ENCODE measurements at regions not wholly inside any gene's neighbourhood (a gene's known extent, or its start where the extent isn't known, plus 50 kb on each side); places are given as distances from the start of the nearest gene placed in this dataset.

DNA sequence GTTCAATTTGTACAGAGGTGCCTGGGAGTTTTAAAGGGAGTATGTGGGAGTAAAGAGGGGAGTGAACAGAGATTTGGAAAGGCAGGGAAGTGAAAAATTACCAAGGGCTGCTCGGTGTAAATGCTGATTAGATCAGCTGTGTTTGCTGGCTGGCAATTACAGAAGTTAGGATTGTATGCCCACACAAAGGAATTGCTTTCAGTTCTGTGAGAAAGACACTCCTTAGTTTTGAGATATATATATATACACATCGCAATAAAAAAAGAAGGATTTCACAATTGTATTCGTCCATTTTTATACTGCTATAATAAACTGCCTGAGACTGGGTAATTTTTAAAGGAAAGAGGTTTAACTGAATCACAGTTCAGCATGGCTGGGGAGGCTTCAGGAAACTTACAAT is 196.3 kb downstream of the SLITRK5 start:
- TF ChIP-seq POLR2A (IDR thresholded peaks at IDR 0.05) (no peak), CTCF (IDR thresholded peaks at IDR 0.05) (no peak), POLR2AphosphoS5 (IDR thresholded peaks at IDR 0.05) (no peak)

Data from prostate gland (tissue), 2 donors.